Daoy (cell line): ENCODE measurements at regions not wholly inside any gene's neighbourhood (a gene's known extent, or its start where the extent isn't known, plus 50 kb on each side); places are given as distances from the start of the nearest gene placed in this dataset.
A peak's percentile ranks its signal among the peaks of the same experiment; 100 is the strongest.

Experiments
- DNase-seq: peaks from one replicate; pipeline ENCODE4 v3.0.0-alpha.2; 2015; ENCODE audit warnings: low read depth

- no peak for DNase-seq
Measured at GRCh38 chr18:27483276-27483675, 298.2 kb upstream of the CHST9 start.

DNA sequence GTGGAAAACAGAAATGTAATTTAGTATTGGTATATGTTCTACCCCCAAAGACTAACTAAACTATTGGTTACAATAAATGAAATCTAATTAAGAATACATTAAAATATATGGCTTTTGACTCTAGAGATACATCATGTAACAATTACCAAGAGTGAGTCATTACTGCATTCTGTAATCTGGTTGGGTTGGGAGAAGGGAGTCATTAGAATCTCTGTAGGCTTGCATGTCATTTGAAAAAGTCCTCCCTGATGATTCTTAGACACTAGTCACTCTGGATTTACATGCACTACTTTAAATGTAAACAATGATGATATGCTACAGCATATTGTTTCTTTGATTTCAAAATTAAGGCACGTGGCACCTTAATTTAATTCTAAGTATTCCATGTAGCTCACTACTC is 293.4 kb upstream of the CHST9 start:
- DNase-seq = no peak

DNA sequence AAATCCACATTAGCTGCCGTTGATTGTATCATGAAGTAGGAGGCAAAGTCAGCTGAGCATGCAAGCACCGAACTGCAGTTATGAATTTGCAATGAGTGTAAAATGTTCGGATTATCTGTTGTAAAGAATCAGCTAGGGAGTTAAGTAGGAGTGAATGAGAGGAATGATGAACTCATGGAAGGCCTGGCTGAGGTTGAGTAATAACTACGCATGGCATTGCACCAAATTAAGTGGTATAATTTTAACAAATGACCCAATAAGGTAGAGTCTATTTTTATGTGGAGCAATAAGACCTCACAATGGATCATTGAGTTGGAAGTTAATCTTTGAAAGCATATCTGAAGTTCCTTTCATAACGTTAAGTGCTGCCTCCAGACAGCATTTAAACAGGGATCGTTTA is 288.2 kb upstream of the CHST9 start:
- DNase-seq = no peak

DNA sequence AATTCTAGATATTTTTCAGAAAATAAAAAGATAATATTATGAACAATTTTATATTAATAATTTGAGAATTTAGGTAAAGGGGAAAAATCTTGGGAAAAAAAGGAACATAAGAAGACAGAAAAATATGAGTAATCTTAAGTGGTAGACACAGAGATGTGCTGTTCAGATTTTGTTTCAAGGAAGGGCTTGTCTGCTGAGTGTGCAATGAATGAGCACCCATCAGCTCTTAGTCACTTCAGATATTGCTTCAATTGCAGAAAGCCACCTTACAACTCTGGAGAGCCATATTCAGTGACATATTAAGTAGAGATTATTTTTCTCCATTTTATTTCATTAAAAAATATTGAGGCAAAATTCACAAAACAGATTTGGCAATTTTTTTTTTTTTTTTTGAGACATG is 282.0 kb upstream of the CHST9 start:
- no peak for DNase-seq

GRCh38 chr18:27461957-27462356 is 276.8 kb upstream of the CHST9 start:
- DNase-seq = no peak

GRCh38 chr18:27449104-27449503 is 264.0 kb upstream of the CHST9 start:
- no peak for DNase-seq

GRCh38 chr18:27447930-27448329 is 262.8 kb upstream of the CHST9 start:
- DNase-seq = no peak

DNA sequence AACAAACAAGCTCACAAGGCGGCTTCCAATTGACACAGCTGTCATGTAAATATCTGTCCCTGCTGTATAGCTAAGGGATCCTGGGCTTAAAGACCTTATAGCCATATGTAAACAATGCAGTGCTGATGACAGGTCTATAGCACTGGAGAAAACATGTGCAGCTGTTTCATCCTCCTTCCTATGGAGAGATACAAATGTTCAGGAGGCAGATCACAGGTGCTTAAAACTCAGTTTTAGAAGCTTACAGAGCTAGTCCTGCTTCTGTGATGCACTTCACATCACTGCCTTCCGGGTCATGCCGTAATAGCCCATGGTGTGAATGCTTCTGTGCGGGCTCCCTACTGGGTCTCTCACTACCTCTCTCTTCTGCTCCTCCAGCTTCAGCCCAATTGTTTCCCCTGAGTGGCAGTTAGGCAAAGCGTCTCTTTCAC is 262.4 kb upstream of the CHST9 start:
- no peak for DNase-seq

GRCh38 chr18:27430595-27430994 is 245.5 kb upstream of the CHST9 start:
- no peak for DNase-seq

- DNase-seq = no peak
Measured at GRCh38 chr18:27428716-27429475, 243.8 kb upstream of the CHST9 start.

GRCh38 chr18:27428120-27428519 is 243.0 kb upstream of the CHST9 start:
- DNase-seq = no peak

- no peak for DNase-seq
Measured at GRCh38 chr18:27423581-27423980, 238.5 kb upstream of the CHST9 start.

GRCh38 chr18:27419646-27420045 is 234.5 kb upstream of the CHST9 start:
- DNase-seq = no peak

- DNase-seq = no peak
Measured at GRCh38 chr18:27415495-27415894, 230.4 kb upstream of the CHST9 start.

- DNase-seq = no peak
Measured at GRCh38 chr18:27414682-27415081, 229.6 kb upstream of the CHST9 start.

GRCh38 chr18:27413495-27414401 is 228.6 kb upstream of the CHST9 start:
- DNase-seq = peak; percentile 59

- no peak for DNase-seq
Measured at GRCh38 chr18:27412556-27412955, 227.4 kb upstream of the CHST9 start.

- no peak for DNase-seq
Measured at GRCh38 chr18:27411911-27412310, 226.8 kb upstream of the CHST9 start.

DNA sequence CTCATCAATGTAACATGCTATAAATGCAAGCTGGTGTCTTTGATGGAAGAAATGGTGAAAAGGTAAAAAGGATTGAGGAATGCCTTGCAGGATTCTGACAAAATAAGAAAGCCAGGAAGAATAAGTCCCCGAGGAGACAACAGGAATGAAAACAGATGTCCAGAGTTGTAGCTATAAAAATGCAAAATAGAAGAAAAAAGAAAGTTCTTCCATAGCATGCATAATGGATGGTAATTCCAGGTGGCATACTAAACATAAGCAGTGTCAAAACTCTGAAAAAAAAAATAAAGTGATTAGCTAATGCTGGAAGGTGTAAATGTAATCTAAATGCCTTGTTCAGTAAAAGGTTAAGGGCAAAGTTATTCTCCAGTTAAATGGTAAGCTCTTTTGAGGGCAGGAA is 225.9 kb upstream of the CHST9 start:
- DNase-seq = no peak

- DNase-seq = no peak
Measured at GRCh38 chr18:27404855-27405254, 219.7 kb upstream of the CHST9 start.

- DNase-seq = peak; percentile 28
Measured at GRCh38 chr18:27400001-27400400, 214.9 kb upstream of the CHST9 start.

GRCh38 chr18:27395752-27396151 is 210.6 kb upstream of the CHST9 start:
- no peak for DNase-seq

DNA sequence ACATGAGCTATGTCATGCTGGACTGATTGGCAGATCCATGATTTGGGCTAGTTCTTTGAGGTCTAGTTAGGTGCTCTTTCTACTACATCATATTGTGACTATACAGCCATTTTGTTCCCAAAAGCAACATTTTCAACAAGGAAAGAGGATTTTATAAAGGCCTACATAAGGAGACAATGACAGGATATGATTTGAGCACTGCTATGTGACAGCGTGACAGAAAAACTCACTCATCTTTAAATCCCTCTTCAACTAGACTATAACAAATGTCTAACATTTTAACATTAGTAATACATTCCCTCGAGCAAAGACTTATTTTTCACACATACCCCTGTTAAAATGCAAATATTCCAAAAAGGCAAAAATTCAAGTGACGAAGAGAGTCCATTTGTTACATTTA is 209.6 kb upstream of the CHST9 start:
- DNase-seq = no peak
